A673 (cell line): ENCODE measurements at regions not wholly inside any gene's neighbourhood (a gene's known extent, or its start where the extent isn't known, plus 50 kb on each side); places are given as distances from the start of the nearest gene placed in this dataset.
A peak's percentile ranks its signal among the peaks of the same experiment; 100 is the strongest.

Experiments
- BruUV-seq: library from RNA; stranded (reverse); fragments of 400-500 nt; replicated peaks from 2 replicates; lab custom pipeline; 2021; lab: Mats Ljungman, UMichigan
- CTCF ChIA-PET: fragments of 300-600 bp; sonication (Branson Sonifier 250); formaldehyde crosslinking; loops from one replicate; lab custom pipeline; 2022; ENCODE audit warnings: antibody characterized with exemption; lab: Charles Lee
- POLR2A ChIA-PET: fragments of 300-600 bp; sonication (Branson Sonifier 250); formaldehyde crosslinking; loops from one replicate; lab custom pipeline; 2022; ENCODE audit warnings: antibody characterized with exemption; ENCODE audit not compliant: low non-redundant PET; lab: Charles Lee
- DNase-seq: peaks from one replicate; pipeline ENCODE4 v3.0.0-alpha.2; 2015; ENCODE audit warnings: low spot score
- H3K27ac ChIP-seq: fragments of 200-600 bp; sonication (generic); 2 replicates; pipeline ENCODE4 v1.5.1; 2016; ENCODE audit warnings: mixed run types, low read depth, mild to moderate bottlenecking, mixed read lengths, antibody characterized with exemption, low read length; ENCODE audit not compliant: poor library complexity, severe bottlenecking
- H3K27me3 ChIP-seq: fragments of 200-600 bp; sonication (generic); replicated peaks from 2 replicates; pipeline ENCODE4 v1.6.1; 2017; ENCODE audit warnings: mixed run types, low read depth, mild to moderate bottlenecking, mixed read lengths, antibody characterized with exemption, low read length; ENCODE audit not compliant: insufficient read depth, poor library complexity
- H3K36me3 ChIP-seq: fragments of 200-600 bp; sonication (generic); 2 replicates; pipeline ENCODE4 v1.6.1; 2016; ENCODE audit warnings: mixed run types, mild to moderate bottlenecking, mixed read lengths, antibody characterized with exemption, low read length; ENCODE audit not compliant: insufficient read depth, poor library complexity, severe bottlenecking
- H3K4me1 ChIP-seq: fragments of 200-600 bp; sonication (generic); 2 replicates; pipeline ENCODE4 v1.6.1; 2017; ENCODE audit warnings: mixed run types, mild to moderate bottlenecking, mixed read lengths, antibody characterized with exemption, low read length; ENCODE audit not compliant: insufficient read depth, poor library complexity, severe bottlenecking
- H3K4me3 ChIP-seq: fragments of 200-600 bp; sonication (generic); 2 replicates; pipeline ENCODE4 v1.5.1; 2016; ENCODE audit warnings: low read depth, mixed run types, mild to moderate bottlenecking, mixed read lengths, low read length; ENCODE audit not compliant: poor library complexity, severe bottlenecking
- H3K9me3 ChIP-seq: fragments of 200-600 bp; sonication (generic); 2 replicates; pipeline ENCODE4 v1.6.1; 2016; ENCODE audit warnings: mixed run types, low read depth, mild to moderate bottlenecking, mixed read lengths, antibody characterized with exemption, low read length; ENCODE audit not compliant: poor library complexity, severe bottlenecking
- CTCF ChIP-seq: fragments of 300-800, 200-600 bp; sonication (generic); conservative IDR thresholded peaks from 2 replicates; pipeline ENCODE4 v1.5.1; 2017; ENCODE audit warnings: low read depth, mild to moderate bottlenecking, antibody characterized with exemption, low read length, moderate library complexity, mixed read lengths
- EZH2 ChIP-seq: fragments of 200-600 bp; sonication (generic); IDR thresholded peaks from 2 replicates; pipeline ENCODE4 v1.6.1; 2017; ENCODE audit warnings: borderline replicate concordance, low read depth, mild to moderate bottlenecking, mixed read lengths, antibody characterized with exemption, low read length; ENCODE audit not compliant: poor library complexity, severe bottlenecking
- intact Hi-C: fragments of 100-400 bp; cut with micrococcal nuclease; formaldehyde crosslinking; loops from one replicate; pipeline ENCODE4 v1.10.0; 2022; ENCODE audit not compliant: unreplicated experiment

GRCh38 chr1:30259631-30260030 lies 463.8 kb downstream of the MATN1 start:
- POLR2A ChIA-PET = no interaction called here
- Histone ChIP-seq H3K4me1 (peaks cover 61% of the 10 kb centered on the region), H3K27me3 (no peaks in the 10 kb centered on the region), H3K36me3 (no peaks in the 10 kb centered on the region), H3K27ac (peak overlapping the region; percentile 99), H3K4me3 (no peak overlapping the region), H3K9me3 (no peaks in the 10 kb centered on the region)
- BruUV-seq = no TSS peak
- TF ChIP-seq CTCF (no peak), EZH2 (no peak)
- CTCF ChIA-PET = interaction anchor here (1.4 kb wide), 1 partner anchor 121 kb away, joined by 15 read pairs; no protein-coding TSS in a partner anchor
- no peak for DNase-seq
- intact Hi-C loops = loop anchor here (2.0 to 10.0 kb wide), 5 partner anchors 85 to 1269 kb away; no protein-coding TSS in a partner anchor

- Histone ChIP-seq H3K9me3 (no peaks in the 10 kb centered on the region), H3K36me3 (no peaks in the 10 kb centered on the region), H3K4me1 (peaks cover 68% of the 10 kb centered on the region), H3K27me3 (no peaks in the 10 kb centered on the region), H3K27ac (peak overlapping the region; percentile 99), H3K4me3 (no peak overlapping the region)
- no peak for TF ChIP-seq CTCF
- TF ChIP-seq EZH2 = no peak
- CTCF ChIA-PET = interaction anchor here (1.4 kb wide), 1 partner anchor 122 kb away, joined by 15 read pairs; no protein-coding TSS in a partner anchor
- POLR2A ChIA-PET = interaction anchor here (0.7 kb wide), 2 partner anchors 16 to 68 kb away, joined by 3 read pairs; no protein-coding TSS in a partner anchor
- BruUV-seq = no TSS peak
- intact Hi-C loops = loop anchor here (2.0 to 10.0 kb wide), 5 partner anchors 86 to 1268 kb away; no protein-coding TSS in a partner anchor
- DNase-seq = peak; percentile 99
Measured at GRCh38 chr1:30258876-30259275, 464.5 kb downstream of the MATN1 start.

- BruUV-seq = no TSS peak
- peaks cover 72% of the 10 kb centered on the region for H3K4me1 ChIP-seq
- ChIA-PET CTCF (interaction anchor here (1.4 kb wide), 1 partner anchor 122 kb away, joined by 15 read pairs; no protein-coding TSS in a partner anchor), POLR2A (interaction anchor here (0.7 kb wide), 1 partner anchor 16 kb away, joined by 3 read pairs; no protein-coding TSS in a partner anchor)
- peak overlapping the region; percentile 100 for H3K27ac ChIP-seq
- no peaks in the 10 kb centered on the region for H3K9me3 ChIP-seq
- H3K36me3 ChIP-seq = no peaks in the 10 kb centered on the region
- intact Hi-C loops = loop anchor here (2.0 to 10.0 kb wide), 5 partner anchors 86 to 1268 kb away; no protein-coding TSS in a partner anchor
- DNase-seq = peak; percentile 98
- H3K27me3 ChIP-seq = no peaks in the 10 kb centered on the region
- TF ChIP-seq CTCF (no peak), EZH2 (no peak)
- H3K4me3 ChIP-seq = no peak overlapping the region
Measured at GRCh38 chr1:30258471-30258870, 464.9 kb downstream of the MATN1 start.
